Embryonic facial prominence (tissue), 1 donor: ENCODE measurements at regions not wholly inside any gene's neighbourhood (a gene's known extent, or its start where the extent isn't known, plus 50 kb on each side); places are given as distances from the start of the nearest gene placed in this dataset.
"Not testable (repeated sequence)": the region's sequence is repeated elsewhere in the genome, so short reads cannot be mapped to it uniquely, and the experiment has no call there.

Source experiments
- DNase-seq: peaks from one replicate; pipeline ENCODE4 v3.0.0-alpha.2; 2016; ENCODE audit errors: extremely low spot score

- DNase-seq = no peak
Measured at GRCh38 chr1:61580417-61580816, 144.5 kb downstream of the TM2D1 start.

- DNase-seq = no peak
Measured at GRCh38 chr1:61579802-61580201, 145.1 kb downstream of the TM2D1 start.

GRCh38 chr1:61572046-61572445, 152.9 kb downstream of the TM2D1 start:
- DNase-seq = no peak

- no peak for DNase-seq
Measured at GRCh38 chr1:61570191-61570590, 154.8 kb downstream of the TM2D1 start.

GRCh38 chr1:61569303-61569621, 155.7 kb downstream of the TM2D1 start:
- DNase-seq = no peak

- DNase-seq = no peak
Measured at GRCh38 chr1:61568460-61569302, 156.3 kb downstream of the TM2D1 start.

- DNase-seq = no peak
Measured at GRCh38 chr1:61566177-61566576, 158.8 kb downstream of the TM2D1 start.

- DNase-seq = no peak
Measured at GRCh38 chr1:61563611-61564010, 161.3 kb downstream of the TM2D1 start.

GRCh38 chr1:61561666-61562065, 163.3 kb downstream of the TM2D1 start:
- DNase-seq = no peak

- no peak for DNase-seq
Measured at GRCh38 chr1:61560385-61560784, 164.6 kb downstream of the TM2D1 start.

GRCh38 chr1:61556631-61557030, 168.3 kb downstream of the TM2D1 start:
- DNase-seq = no peak

GRCh38 chr1:61552630-61553305, 172.2 kb downstream of the TM2D1 start:
- DNase-seq = no peak

GRCh38 chr1:61547302-61547701, 177.6 kb downstream of the TM2D1 start:
- not testable (repeated sequence) for DNase-seq

- not testable (repeated sequence) for DNase-seq
Measured at GRCh38 chr1:61544870-61545269, 180.1 kb downstream of the TM2D1 start.

GRCh38 chr1:61543498-61543897, 181.4 kb downstream of the TM2D1 start:
- DNase-seq = not testable (repeated sequence)

GRCh38 chr1:61539720-61540462, 185.1 kb downstream of the TM2D1 start:
- DNase-seq = no peak

- DNase-seq = no peak
Measured at GRCh38 chr1:61538228-61538627, 186.7 kb downstream of the TM2D1 start.

GRCh38 chr1:61536174-61537108, 188.5 kb downstream of the TM2D1 start:
- DNase-seq = no peak

- no peak for DNase-seq
Measured at GRCh38 chr1:61534847-61535246, 190.1 kb downstream of the TM2D1 start.

GRCh38 chr1:61533546-61533945, 191.4 kb downstream of the TM2D1 start:
- no peak for DNase-seq

- DNase-seq = no peak
Measured at GRCh38 chr1:61531716-61532115, 193.2 kb downstream of the TM2D1 start.
